CD4-positive, alpha-beta T cell treated with Interleukin-4 for 1 hour (primary cell): ENCODE measurements at regions not wholly inside any gene's neighbourhood (a gene's known extent, or its start where the extent isn't known, plus 50 kb on each side); places are given as distances from the start of the nearest gene placed in this dataset.
"Not testable (repeated sequence)": the region's sequence is repeated elsewhere in the genome, so short reads cannot be mapped to it uniquely, and the experiment has no call there.

ENCODE experiments used
- DNase-seq, 2 donors: peaks; one replicate each; pipeline ENCODE4 v3.0.0-alpha.2; 2020 to 2022

- no peak for DNase-seq
Measured at GRCh38 chr6:43934183-43934802, 164.3 kb downstream of the VEGFA start.

GRCh38 chr6:43933148-43933885 is 163.3 kb downstream of the VEGFA start:
- no peak for DNase-seq

GRCh38 chr6:43932259-43933147 is 162.5 kb downstream of the VEGFA start:
- DNase-seq = no peak

GRCh38 chr6:43931201-43931600 is 161.2 kb downstream of the VEGFA start:
- DNase-seq = no peak

- DNase-seq = no peak
Measured at GRCh38 chr6:43930440-43931154, 160.6 kb downstream of the VEGFA start.

GRCh38 chr6:43929511-43929910 is 159.5 kb downstream of the VEGFA start:
- no peak for DNase-seq

GRCh38 chr6:43927532-43928210 is 157.7 kb downstream of the VEGFA start:
- peak in 1 of 2 donors; percentile 26 for DNase-seq

GRCh38 chr6:43926634-43927531 is 156.9 kb downstream of the VEGFA start:
- no peak for DNase-seq

GRCh38 chr6:43925636-43926139 is 155.7 kb downstream of the VEGFA start:
- not testable (repeated sequence) for DNase-seq

GRCh38 chr6:43924222-43924702 is 154.3 kb downstream of the VEGFA start:
- DNase-seq = peak; percentile 57 to 62

GRCh38 chr6:43923376-43924221 is 153.6 kb downstream of the VEGFA start:
- DNase-seq = no peak

- DNase-seq = no peak
Measured at GRCh38 chr6:43922426-43923375, 152.7 kb downstream of the VEGFA start.

GRCh38 chr6:43921548-43922425 is 151.8 kb downstream of the VEGFA start:
- no peak for DNase-seq

- DNase-seq = no peak
Measured at GRCh38 chr6:43921039-43921438, 151.0 kb downstream of the VEGFA start.

- no peak for DNase-seq
Measured at GRCh38 chr6:43919774-43920173, 149.8 kb downstream of the VEGFA start.

GRCh38 chr6:43917878-43918382 is 147.9 kb downstream of the VEGFA start:
- DNase-seq = no peak
